GM23338 (cell line): ENCODE measurements at regions not wholly inside any gene's neighbourhood (a gene's known extent, or its start where the extent isn't known, plus 50 kb on each side); places are given as distances from the start of the nearest gene placed in this dataset.

Source experiments
- JUNB ChIP-seq: IDR thresholded peaks from one replicate; pipeline ENCODE4 v1.6.1; 2016; ENCODE audit warnings: antibody characterized with exemption; ENCODE audit not compliant: unreplicated experiment
- POLR2AphosphoS5 ChIP-seq: IDR thresholded peaks from 2 replicates; pipeline ENCODE4 v1.6.1; 2016; ENCODE audit warnings: antibody characterized with exemption, low read depth
- TF ChIP-seq, protein P1 (sequence below), 2 experiments: fragments of 200-600 bp in 1 of 2; sonication (generic) in 1 of 2; conservative IDR thresholded peaks; 2 replicates each; pipeline versions ENCODE4 v1.5.1 to v1.6.1; 2016 to 2017; ENCODE audit warnings: antibody characterized with exemption in 2 of 2, low read depth in 2 of 2, mild to moderate bottlenecking in 2 of 2, moderate library complexity in 1 of 2

DNA sequence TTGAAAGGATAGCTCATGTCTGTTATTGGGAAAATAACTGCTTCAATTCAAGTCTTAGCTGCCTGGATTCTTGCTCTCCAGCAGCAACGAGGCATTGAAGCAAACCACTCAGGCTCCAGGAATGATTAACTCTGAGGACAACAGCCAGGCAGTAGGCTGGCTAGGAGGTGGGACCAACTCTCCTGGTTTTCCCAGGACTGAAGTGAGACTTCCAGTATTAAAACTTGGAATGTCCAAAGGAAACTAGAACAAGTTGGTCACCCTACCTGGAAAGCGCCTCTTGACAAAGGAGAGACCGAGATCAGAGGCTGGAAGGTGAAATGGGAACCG is 100.7 kb downstream of the SALL1 start:
- TF ChIP-seq, protein P1, sequence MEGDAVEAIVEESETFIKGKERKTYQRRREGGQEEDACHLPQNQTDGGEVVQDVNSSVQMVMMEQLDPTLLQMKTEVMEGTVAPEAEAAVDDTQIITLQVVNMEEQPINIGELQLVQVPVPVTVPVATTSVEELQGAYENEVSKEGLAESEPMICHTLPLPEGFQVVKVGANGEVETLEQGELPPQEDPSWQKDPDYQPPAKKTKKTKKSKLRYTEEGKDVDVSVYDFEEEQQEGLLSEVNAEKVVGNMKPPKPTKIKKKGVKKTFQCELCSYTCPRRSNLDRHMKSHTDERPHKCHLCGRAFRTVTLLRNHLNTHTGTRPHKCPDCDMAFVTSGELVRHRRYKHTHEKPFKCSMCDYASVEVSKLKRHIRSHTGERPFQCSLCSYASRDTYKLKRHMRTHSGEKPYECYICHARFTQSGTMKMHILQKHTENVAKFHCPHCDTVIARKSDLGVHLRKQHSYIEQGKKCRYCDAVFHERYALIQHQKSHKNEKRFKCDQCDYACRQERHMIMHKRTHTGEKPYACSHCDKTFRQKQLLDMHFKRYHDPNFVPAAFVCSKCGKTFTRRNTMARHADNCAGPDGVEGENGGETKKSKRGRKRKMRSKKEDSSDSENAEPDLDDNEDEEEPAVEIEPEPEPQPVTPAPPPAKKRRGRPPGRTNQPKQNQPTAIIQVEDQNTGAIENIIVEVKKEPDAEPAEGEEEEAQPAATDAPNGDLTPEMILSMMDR (conservative IDR thresholded peaks at IDR 0.05; ENCODE audit: low read depth in 2 of 2): no peak
- TF ChIP-seq POLR2AphosphoS5: no peak
- TF ChIP-seq JUNB: no peak
